Astrocyte (in vitro differentiated cells and primary cell): ENCODE measurements at regions not wholly inside any gene's neighbourhood (a gene's known extent, or its start where the extent isn't known, plus 50 kb on each side); places are given as distances from the start of the nearest gene placed in this dataset.

Source experiments
- EZH2 ChIP-seq: IDR thresholded peaks from 2 replicates; pipeline ENCODE4 v1.6.1; 2012; ENCODE audit warnings: mild to moderate bottlenecking, low read length, inconsistent platforms; ENCODE audit not compliant: insufficient read depth
- TF ChIP-seq, protein P1 (sequence below): IDR thresholded peaks from 2 replicates; pipeline ENCODE4 v1.5.1; 2011; ENCODE audit warnings: low read depth, mild to moderate bottlenecking, inconsistent platforms, low read length, moderate library complexity; ENCODE audit not compliant: insufficient read depth

- no peak for TF ChIP-seq EZH2
- TF ChIP-seq, protein P1, sequence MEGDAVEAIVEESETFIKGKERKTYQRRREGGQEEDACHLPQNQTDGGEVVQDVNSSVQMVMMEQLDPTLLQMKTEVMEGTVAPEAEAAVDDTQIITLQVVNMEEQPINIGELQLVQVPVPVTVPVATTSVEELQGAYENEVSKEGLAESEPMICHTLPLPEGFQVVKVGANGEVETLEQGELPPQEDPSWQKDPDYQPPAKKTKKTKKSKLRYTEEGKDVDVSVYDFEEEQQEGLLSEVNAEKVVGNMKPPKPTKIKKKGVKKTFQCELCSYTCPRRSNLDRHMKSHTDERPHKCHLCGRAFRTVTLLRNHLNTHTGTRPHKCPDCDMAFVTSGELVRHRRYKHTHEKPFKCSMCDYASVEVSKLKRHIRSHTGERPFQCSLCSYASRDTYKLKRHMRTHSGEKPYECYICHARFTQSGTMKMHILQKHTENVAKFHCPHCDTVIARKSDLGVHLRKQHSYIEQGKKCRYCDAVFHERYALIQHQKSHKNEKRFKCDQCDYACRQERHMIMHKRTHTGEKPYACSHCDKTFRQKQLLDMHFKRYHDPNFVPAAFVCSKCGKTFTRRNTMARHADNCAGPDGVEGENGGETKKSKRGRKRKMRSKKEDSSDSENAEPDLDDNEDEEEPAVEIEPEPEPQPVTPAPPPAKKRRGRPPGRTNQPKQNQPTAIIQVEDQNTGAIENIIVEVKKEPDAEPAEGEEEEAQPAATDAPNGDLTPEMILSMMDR = no peak
These were observed 260.8 kb upstream of the RRP15 start for GRCh38 chr1:218024211-218024720.
